ENCODE measurements at regions not wholly inside any gene's neighbourhood (a gene's known extent, or its start where the extent isn't known, plus 50 kb on each side); places are given as distances from the start of the nearest gene placed in this dataset.

DNA sequence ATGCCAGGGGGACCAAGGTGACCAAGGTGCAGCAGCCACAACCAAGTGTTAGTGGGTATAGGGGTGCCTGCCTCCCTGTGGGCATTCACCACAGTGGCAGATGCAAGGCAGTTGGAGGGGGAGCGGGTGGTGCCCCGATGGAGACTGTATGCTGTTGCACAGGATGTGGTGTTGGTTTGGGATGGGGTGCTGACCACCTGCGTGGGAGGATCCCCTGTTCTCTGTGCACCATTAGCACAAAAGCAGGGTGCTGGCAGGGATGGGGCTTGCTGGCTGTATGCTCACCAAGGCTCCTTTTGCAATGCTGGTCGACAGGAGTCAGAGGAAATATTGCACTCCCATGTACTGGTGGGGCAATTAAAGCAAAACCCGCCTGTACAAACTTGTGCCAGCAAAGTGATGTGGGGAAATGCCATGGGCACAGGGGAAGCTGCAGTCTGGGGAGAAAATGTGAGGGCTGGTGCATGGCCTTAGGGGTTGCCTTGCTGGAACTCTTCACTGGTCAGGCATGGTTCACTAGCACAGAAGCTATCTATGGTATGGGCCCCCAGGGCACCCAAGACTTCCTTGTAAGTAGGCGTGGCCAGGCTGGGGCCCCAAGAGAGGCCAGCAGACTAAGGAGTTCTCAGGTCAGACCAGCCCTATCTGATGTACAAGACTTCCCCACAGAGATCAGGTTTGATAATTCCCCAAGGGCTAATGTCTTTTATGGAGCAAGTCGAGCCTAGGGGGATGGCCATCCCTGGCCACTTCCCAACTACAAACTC lies 51.9 kb upstream of the GNAT3 start:
- TF ChIP-seq, protein P1, sequence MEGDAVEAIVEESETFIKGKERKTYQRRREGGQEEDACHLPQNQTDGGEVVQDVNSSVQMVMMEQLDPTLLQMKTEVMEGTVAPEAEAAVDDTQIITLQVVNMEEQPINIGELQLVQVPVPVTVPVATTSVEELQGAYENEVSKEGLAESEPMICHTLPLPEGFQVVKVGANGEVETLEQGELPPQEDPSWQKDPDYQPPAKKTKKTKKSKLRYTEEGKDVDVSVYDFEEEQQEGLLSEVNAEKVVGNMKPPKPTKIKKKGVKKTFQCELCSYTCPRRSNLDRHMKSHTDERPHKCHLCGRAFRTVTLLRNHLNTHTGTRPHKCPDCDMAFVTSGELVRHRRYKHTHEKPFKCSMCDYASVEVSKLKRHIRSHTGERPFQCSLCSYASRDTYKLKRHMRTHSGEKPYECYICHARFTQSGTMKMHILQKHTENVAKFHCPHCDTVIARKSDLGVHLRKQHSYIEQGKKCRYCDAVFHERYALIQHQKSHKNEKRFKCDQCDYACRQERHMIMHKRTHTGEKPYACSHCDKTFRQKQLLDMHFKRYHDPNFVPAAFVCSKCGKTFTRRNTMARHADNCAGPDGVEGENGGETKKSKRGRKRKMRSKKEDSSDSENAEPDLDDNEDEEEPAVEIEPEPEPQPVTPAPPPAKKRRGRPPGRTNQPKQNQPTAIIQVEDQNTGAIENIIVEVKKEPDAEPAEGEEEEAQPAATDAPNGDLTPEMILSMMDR (IDR thresholded peaks at IDR 0.05; ENCODE audit: low read depth, low read length) = no peak
- DNase-seq (ENCODE audit: low read depth, low spot score) = no peak
- H3K4me3 ChIP-seq (ENCODE audit: low read depth, low read length) = no peak overlapping the region
- in situ Hi-C loops (cut with HindIII; ENCODE audit: low sequenced_read_pairs) = no loop called here

DNA sequence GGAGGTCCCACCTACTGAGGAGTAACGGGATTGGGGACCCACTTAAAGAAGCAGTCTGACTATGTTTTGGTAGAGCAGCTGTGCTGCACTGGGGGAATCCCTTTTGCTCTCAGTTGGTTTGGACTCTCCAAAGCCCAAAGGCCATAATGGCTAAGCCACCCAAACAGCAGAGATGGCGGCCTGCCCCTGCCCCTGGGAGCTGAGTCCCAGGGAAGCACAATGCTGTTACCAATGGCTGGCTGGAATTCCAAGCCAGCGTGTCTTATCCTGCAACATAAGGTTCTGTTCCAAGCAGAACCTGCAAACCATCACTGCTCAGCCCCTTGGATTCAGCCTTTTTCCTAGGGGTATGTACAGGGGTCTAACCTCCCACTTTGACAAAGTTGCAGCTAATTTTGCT lies 53.7 kb upstream of the GNAT3 start:
- TF ChIP-seq, protein P1 (IDR thresholded peaks at IDR 0.05; ENCODE audit: low read depth, low read length) = no peak
- DNase-seq (ENCODE audit: low read depth, low spot score) = no peak
- H3K4me3 ChIP-seq (ENCODE audit: low read depth, low read length) = no peak overlapping the region
- in situ Hi-C loops (cut with HindIII; ENCODE audit: low sequenced_read_pairs) = no loop called here

DNA sequence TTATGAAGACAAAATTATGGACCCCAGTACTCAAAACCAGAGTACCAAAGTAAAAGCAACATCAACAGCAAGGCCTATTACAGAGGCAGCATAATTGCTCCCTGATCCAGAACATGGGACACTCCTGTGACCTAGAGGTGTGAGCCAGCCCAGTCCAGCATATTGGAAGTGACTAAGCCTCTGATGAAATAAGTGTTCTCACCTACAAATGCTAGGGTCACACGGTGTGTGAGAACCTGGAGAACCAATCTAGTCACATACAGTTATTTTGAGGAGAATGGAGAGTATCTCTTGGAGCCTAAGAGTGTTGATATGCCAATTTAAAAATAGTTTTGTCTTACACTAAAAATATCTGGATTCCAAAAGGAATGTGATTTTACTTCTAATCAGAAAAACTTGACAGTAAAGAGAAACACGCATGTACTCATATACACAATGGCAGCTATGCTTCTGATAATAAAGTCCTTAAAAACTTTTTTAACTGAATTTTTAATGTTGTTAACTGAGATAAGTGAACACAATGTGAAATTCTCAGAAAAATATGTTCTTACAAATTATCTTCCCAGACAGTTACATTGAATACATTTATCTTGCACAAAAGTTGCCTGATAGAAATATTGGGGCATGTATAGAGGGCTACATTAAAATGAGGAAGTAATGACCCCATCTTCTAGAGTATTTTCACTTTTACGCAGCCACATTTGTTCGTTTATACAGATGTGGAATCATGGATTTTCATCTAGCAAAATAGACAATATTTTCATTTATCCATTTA lies 56.8 kb upstream of the CD36 start:
- H3K4me3 ChIP-seq (ENCODE audit: low read depth, low read length) = no peak overlapping the region
- TF ChIP-seq, protein P1 (IDR thresholded peaks at IDR 0.05; ENCODE audit: low read depth, low read length) = no peak
- in situ Hi-C loops (cut with HindIII; ENCODE audit: low sequenced_read_pairs) = no loop called here
- DNase-seq (ENCODE audit: low read depth, low spot score) = no peak

DNA sequence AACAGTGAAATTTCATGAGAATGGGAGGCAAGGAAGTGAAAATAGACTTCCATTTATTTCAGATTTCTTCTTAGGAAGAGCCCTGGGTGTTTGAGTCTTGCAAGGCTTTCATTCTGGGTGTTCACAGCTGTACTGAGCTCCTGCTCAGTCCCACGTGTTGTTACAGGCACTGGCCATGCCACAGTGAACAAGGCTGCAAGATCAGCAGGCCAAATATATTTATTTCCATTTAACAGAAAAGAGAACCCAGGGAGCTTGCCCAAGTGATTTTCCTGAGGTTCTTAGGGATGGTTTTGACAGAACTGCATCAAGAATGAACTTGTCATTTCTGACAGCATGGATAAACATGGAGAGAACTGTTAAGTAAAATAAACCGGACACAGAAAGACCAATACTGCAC lies 54.5 kb upstream of the CD36 start:
- TF ChIP-seq, protein P1 (IDR thresholded peaks at IDR 0.05; ENCODE audit: low read depth, low read length) = no peak
- no peak for DNase-seq (ENCODE audit: low read depth, low spot score)
- in situ Hi-C loops (cut with HindIII; ENCODE audit: low sequenced_read_pairs) = no loop called here
- H3K4me3 ChIP-seq (ENCODE audit: low read depth, low read length) = no peak overlapping the region

DNA sequence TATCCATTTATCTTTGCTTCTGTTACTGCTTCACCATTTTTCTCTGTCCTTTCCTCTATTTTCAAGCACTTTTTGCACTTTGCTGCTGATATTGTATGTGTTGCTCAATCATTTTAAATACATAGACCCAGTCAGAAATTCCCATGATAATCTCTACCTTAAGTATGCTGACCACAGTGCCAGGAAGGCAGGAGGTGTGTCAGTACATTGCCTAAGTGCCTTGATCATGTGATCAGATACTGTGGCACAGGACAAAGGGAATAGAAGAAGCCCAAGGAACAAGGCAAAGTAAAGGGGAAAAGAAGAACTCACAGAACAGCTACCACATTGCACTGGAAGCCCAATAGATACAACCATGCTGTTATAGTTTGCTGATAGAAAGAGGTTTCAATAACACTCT lies 53.7 kb upstream of the CD36 start:
- TF ChIP-seq, protein P1 (IDR thresholded peaks at IDR 0.05; ENCODE audit: low read depth, low read length) = no peak
- DNase-seq (ENCODE audit: low read depth, low spot score) = no peak
- in situ Hi-C loops (cut with HindIII; ENCODE audit: low sequenced_read_pairs) = no loop called here
- no peak overlapping the region for H3K4me3 ChIP-seq (ENCODE audit: low read depth, low read length)

DNA sequence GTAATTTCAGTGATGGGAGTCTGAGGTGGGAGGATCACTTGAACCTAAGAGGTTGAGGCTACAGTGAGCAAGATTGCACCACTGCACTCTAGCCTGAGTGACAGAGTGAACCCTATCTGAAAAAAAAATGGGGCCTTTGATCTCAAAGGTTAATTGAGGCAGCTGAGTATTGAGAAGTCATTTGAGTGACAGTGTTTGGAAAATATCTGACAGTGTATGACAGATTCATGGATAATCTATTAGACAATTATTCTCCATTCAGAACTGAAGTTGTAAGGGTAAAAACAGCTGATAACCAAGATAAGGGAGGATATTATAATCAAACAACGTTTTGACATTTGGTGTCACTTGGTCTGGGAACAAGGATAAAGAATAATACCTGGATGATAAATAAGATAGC lies 50.9 kb upstream of the CD36 start:
- H3K4me3 ChIP-seq (ENCODE audit: low read depth, low read length) = no peak overlapping the region
- no peak for DNase-seq (ENCODE audit: low read depth, low spot score)
- TF ChIP-seq, protein P1 (IDR thresholded peaks at IDR 0.05; ENCODE audit: low read depth, low read length) = no peak
- in situ Hi-C loops (cut with HindIII; ENCODE audit: low sequenced_read_pairs) = no loop called here
